ENCODE measurements at regions not wholly inside any gene's neighbourhood (a gene's known extent, or its start where the extent isn't known, plus 50 kb on each side); places are given as distances from the start of the nearest gene placed in this dataset.
"Not testable (repeated sequence)": the region's sequence is repeated elsewhere in the genome, so short reads cannot be mapped to it uniquely, and the experiment has no call there.

DNA sequence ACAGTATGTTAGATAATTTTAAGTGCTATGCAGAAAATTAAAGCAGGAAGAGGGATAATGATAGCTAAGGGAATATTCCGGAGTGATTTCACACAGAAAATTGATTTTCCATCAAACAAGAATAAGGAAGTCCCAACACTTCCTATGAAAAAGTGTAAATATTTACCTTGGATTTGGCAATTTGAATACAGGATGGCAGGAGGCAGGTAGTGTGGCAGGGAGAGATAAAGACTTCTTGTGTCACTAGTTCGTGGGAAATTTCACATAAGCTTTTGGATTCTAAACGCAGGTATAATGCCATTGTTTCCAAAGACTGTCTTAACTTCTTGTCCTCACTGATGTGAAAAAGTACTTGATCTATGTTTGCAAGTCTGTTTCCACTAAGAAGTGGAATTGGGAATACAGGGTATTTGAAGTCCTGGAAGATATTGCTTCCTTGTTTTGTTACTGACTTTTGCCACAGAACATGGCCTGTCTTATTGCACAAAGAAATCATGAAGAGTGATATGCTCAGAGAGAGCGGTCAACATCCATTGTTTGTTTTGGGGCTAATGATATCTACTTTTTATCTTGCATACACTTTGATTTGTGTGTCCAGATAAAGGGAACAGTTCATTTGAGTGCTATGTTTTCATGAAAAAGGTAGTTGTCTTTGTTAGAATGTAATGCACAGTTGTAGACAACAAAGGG lies 1216.1 kb upstream of the FAM98A start:
- H3K27me3 Mint-ChIP-seq (ENCODE audit: low read depth), result no peaks in the 10 kb centered on the region
- DNase-seq (no peak), ATAC-seq (no peak)
- H3K4me3 Mint-ChIP-seq, result no peak overlapping the region
- H3K4me1 Mint-ChIP-seq (ENCODE audit: low read depth), result no peaks in the 10 kb centered on the region
- H3K36me3 Mint-ChIP-seq (ENCODE audit: insufficient read depth), result no peaks in the 10 kb centered on the region
- peaks cover 5% of the 10 kb centered on the region for H3K9me3 Mint-ChIP-seq

DNA sequence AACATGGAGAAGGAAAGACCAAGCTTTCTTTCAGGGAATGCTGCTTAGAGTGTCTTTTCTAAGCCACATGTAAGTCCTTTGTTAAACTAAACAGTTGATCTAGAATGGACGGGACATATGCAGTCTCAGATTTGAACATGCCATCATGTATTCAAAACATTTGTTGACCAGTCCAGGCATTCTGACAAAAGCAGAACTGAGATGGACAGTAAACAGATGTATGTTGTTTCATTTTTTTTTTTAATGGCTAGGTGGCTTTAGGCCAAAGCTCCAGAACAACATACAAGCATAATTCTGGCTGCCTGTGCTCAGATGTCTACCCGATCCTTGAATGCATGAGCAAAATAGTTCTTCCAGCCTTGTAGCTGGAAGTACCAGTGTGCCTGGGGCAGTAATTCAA lies 1211.4 kb upstream of the FAM98A start:
- ATAC-seq (no peak), DNase-seq (no peak)
- Mint-ChIP-seq H3K9me3 (no peaks in the 10 kb centered on the region), H3K4me1 (ENCODE audit: low read depth) (no peaks in the 10 kb centered on the region), H3K36me3 (ENCODE audit: insufficient read depth) (no peaks in the 10 kb centered on the region), H3K27me3 (ENCODE audit: low read depth) (no peaks in the 10 kb centered on the region), H3K4me3 (no peak overlapping the region)

GRCh38 chr2:34808426-34808825 lies 1209.3 kb upstream of the FAM98A start:
- Mint-ChIP-seq H3K4me3 (no peak overlapping the region), H3K36me3 (ENCODE audit: insufficient read depth) (no peaks in the 10 kb centered on the region), H3K9me3 (no peaks in the 10 kb centered on the region), H3K27me3 (ENCODE audit: low read depth) (no peaks in the 10 kb centered on the region), H3K4me1 (ENCODE audit: low read depth) (no peaks in the 10 kb centered on the region)
- ATAC-seq (no peak), DNase-seq (no peak)

DNA sequence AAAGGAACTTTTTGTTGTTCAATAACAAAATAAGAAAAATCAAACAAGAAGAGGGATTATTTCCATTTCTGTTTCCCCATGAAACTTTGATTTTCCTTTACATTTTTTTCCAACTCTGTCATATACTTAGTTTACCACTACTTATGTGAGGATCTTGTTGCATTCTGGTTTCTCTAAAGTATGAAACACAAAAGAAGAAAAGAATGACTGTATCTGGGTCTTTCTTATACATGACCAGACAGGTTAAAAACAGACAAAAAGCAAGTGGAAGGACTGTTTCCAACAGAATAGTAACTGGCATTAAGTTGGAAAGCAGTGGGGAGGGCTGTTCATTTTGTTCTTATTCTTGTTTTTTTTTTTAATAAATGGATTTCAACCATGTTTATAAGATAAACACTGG lies 1207.8 kb upstream of the FAM98A start:
- no peaks in the 10 kb centered on the region for H3K27me3 Mint-ChIP-seq (ENCODE audit: low read depth)
- H3K4me3 Mint-ChIP-seq, result no peak overlapping the region
- DNase-seq, result no peak
- no peak for ATAC-seq
- no peaks in the 10 kb centered on the region for H3K36me3 Mint-ChIP-seq (ENCODE audit: insufficient read depth)
- no peaks in the 10 kb centered on the region for H3K4me1 Mint-ChIP-seq (ENCODE audit: low read depth)
- H3K9me3 Mint-ChIP-seq, result no peaks in the 10 kb centered on the region

- ATAC-seq (no peak), DNase-seq (no peak)
- Mint-ChIP-seq H3K36me3 (ENCODE audit: insufficient read depth) (no peaks in the 10 kb centered on the region), H3K4me1 (ENCODE audit: low read depth) (no peaks in the 10 kb centered on the region), H3K27me3 (ENCODE audit: low read depth) (no peaks in the 10 kb centered on the region), H3K9me3 (no peaks in the 10 kb centered on the region), H3K4me3 (no peak overlapping the region)
These were observed 1207.3 kb upstream of the FAM98A start for GRCh38 chr2:34806396-34806795.

- DNase-seq, result no peak
- Mint-ChIP-seq H3K4me1 (ENCODE audit: low read depth) (no peaks in the 10 kb centered on the region), H3K4me3 (no peak overlapping the region), H3K9me3 (no peaks in the 10 kb centered on the region), H3K36me3 (ENCODE audit: insufficient read depth) (no peaks in the 10 kb centered on the region), H3K27me3 (ENCODE audit: low read depth) (no peaks in the 10 kb centered on the region)
- no peak for ATAC-seq
These were observed 1200.5 kb upstream of the FAM98A start for GRCh38 chr2:34799556-34799955.

DNA sequence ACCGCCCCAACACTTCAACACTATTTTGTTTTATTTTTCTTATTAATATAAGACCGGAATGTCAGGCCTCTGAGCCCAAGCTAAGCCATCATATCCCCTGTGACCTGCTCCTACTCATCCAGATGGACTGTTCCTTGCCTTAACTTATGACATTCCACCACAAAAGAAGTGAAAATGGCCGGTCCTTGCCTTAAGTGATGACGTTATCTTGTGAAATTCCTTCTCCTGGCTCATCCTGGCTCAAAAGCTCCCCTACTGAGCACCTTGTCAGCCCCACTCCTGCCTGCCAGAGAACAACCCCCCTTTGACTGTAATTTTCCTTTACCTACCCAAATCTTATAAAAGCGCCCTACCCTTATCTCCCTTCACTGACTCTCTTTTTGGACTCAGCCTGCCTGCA lies 1196.5 kb upstream of the FAM98A start:
- H3K27me3 Mint-ChIP-seq (ENCODE audit: low read depth); H3K9me3 Mint-ChIP-seq; ATAC-seq; DNase-seq; H3K4me3 Mint-ChIP-seq; H3K36me3 Mint-ChIP-seq (ENCODE audit: insufficient read depth); H3K4me1 Mint-ChIP-seq (ENCODE audit: low read depth): not testable (repeated sequence)

- no peak for ATAC-seq
- Mint-ChIP-seq H3K9me3 (no peaks in the 10 kb centered on the region), H3K36me3 (ENCODE audit: insufficient read depth) (no peaks in the 10 kb centered on the region), H3K4me3 (no peak overlapping the region), H3K27me3 (ENCODE audit: low read depth) (no peaks in the 10 kb centered on the region), H3K4me1 (ENCODE audit: low read depth) (no peaks in the 10 kb centered on the region)
- DNase-seq, result no peak
These were observed 1190.1 kb upstream of the FAM98A start for GRCh38 chr2:34789169-34789568.

DNA sequence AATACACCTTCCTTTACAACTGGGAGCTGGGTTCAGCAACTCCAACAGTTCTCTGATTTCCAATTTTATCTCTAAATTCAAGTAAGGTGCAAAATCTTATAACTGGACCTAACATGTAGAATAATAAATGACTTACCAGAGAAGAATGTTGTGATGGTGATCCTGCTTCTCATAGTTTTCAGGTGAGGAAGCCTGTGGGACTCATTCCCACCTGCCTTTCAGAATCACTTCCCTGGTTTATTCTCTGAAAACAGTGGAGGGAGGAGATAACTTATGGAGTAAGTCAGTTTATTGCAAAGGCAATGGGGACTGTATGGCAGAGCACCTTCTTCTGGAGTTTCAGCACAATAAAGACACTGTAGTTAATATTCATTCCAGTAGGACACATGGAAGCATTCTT lies 1188.2 kb upstream of the FAM98A start:
- Mint-ChIP-seq H3K36me3 (ENCODE audit: insufficient read depth) (no peaks in the 10 kb centered on the region), H3K4me1 (ENCODE audit: low read depth) (no peaks in the 10 kb centered on the region), H3K4me3 (no peak overlapping the region), H3K9me3 (peaks cover under 1% of the 10 kb centered on the region), H3K27me3 (ENCODE audit: low read depth) (no peaks in the 10 kb centered on the region)
- DNase-seq, result no peak
- ATAC-seq, result no peak

DNA sequence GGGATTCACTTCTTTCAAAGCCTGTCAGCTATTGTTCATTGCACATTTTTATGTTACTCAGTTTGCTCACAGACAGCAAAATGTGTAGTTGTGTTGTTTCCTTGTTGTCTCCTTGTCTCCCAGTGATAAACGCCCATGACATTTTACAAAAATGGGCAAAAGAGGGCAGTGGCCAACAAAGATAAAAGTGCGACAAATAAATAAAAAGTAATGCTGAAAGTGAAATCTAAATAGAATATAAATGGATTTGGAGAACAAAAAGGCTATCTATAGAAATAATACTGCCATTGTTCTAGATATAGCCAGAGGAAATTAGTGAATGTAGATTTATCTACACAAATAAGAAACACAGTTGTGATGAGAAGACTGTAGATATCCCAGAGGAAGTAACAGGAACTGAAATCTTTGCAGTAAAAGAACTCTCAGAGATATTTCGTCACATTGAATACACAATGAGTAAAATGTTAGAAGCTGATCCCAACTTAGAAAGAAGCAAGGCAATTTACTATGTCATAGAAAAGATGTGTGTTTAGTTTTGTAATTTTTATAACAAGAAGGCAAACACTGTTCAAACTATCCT lies 1186.2 kb upstream of the FAM98A start:
- Mint-ChIP-seq H3K9me3 (peaks cover 12% of the 10 kb centered on the region), H3K4me1 (ENCODE audit: low read depth) (no peaks in the 10 kb centered on the region), H3K4me3 (no peak overlapping the region), H3K36me3 (ENCODE audit: insufficient read depth) (no peaks in the 10 kb centered on the region), H3K27me3 (ENCODE audit: low read depth) (no peaks in the 10 kb centered on the region)
- ATAC-seq (no peak), DNase-seq (no peak)

DNA sequence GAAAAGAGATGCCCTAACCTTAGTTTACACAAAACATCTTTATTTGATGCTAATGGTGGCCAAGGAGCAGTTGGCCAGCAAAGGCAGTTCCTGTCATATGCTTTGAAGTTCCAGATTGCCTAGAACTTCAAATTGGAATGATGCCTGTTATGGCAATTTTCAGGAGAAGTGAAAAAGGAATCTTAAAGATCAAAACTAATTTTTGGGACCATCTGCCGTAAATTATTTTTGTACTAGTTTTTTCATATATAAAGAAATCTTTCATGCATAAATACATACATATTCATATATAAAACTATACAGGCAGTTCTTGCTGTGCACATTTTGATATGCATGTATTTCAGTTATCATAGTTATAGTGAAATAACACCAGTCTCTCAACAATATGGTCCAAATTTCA lies 1185.6 kb upstream of the FAM98A start:
- DNase-seq (no peak), ATAC-seq (no peak)
- no peak overlapping the region for H3K4me3 Mint-ChIP-seq
- no peaks in the 10 kb centered on the region for H3K4me1 Mint-ChIP-seq (ENCODE audit: low read depth)
- H3K9me3 Mint-ChIP-seq, result peaks cover 12% of the 10 kb centered on the region
- no peaks in the 10 kb centered on the region for H3K36me3 Mint-ChIP-seq (ENCODE audit: insufficient read depth)
- H3K27me3 Mint-ChIP-seq (ENCODE audit: low read depth), result no peaks in the 10 kb centered on the region

DNA sequence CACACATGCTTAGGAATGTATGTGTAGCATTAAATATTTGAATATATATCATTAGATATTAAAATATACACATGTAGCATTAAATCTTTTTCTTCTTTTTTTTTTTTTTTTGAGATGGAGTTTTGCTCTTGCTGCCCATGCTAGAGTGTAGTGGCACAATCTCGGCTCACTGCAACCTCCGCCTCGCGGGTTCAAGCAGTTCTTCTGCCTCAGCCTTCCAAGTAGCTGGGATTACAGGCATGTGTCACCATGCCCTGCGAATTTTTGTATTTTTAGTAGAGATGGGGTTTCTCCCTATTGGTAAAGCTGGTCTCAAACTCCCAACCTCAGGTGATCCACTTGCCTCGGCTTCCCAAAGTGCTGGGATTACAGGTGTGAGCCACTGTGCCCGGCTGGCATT lies 1151.6 kb upstream of the FAM98A start:
- not testable (repeated sequence) for ATAC-seq; H3K9me3 Mint-ChIP-seq; DNase-seq; H3K4me1 Mint-ChIP-seq (ENCODE audit: low read depth); H3K27me3 Mint-ChIP-seq (ENCODE audit: low read depth); H3K36me3 Mint-ChIP-seq (ENCODE audit: insufficient read depth); H3K4me3 Mint-ChIP-seq

GRCh38 chr2:34747643-34748042 lies 1148.5 kb upstream of the FAM98A start:
- H3K9me3 Mint-ChIP-seq, result no peaks in the 10 kb centered on the region
- DNase-seq, result no peak
- no peaks in the 10 kb centered on the region for H3K36me3 Mint-ChIP-seq (ENCODE audit: insufficient read depth)
- no peaks in the 10 kb centered on the region for H3K27me3 Mint-ChIP-seq (ENCODE audit: low read depth)
- no peaks in the 10 kb centered on the region for H3K4me1 Mint-ChIP-seq (ENCODE audit: low read depth)
- ATAC-seq, result no peak
- no peak overlapping the region for H3K4me3 Mint-ChIP-seq

GRCh38 chr2:34738691-34739090 lies 1139.6 kb upstream of the FAM98A start:
- no peak for DNase-seq
- H3K4me1 Mint-ChIP-seq (ENCODE audit: low read depth), result no peaks in the 10 kb centered on the region
- no peaks in the 10 kb centered on the region for H3K36me3 Mint-ChIP-seq (ENCODE audit: insufficient read depth)
- H3K9me3 Mint-ChIP-seq, result no peaks in the 10 kb centered on the region
- no peak for ATAC-seq
- H3K27me3 Mint-ChIP-seq (ENCODE audit: low read depth), result no peaks in the 10 kb centered on the region
- H3K4me3 Mint-ChIP-seq, result no peak overlapping the region

DNA sequence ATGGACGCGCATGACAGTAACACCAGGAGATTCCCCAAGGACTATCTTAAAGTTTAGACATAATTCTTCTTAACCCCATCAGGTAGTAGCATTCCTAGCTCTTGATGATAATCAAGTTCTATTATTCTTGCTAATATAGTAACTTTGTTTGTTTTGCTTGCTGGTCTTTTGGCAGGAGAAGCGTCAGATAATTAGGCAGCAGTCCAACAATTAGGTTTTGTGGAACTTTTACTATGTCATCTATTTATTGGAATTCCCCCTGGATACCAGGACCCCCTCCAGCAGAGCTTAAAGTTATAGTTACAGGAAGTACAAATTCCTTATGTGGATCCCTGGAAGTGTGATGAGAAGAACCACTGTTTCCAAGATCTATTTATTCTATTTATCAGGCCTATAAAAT lies 1138.0 kb upstream of the FAM98A start:
- H3K36me3 Mint-ChIP-seq (ENCODE audit: insufficient read depth), result no peaks in the 10 kb centered on the region
- no peaks in the 10 kb centered on the region for H3K4me1 Mint-ChIP-seq (ENCODE audit: low read depth)
- DNase-seq (no peak), ATAC-seq (no peak)
- H3K27me3 Mint-ChIP-seq (ENCODE audit: low read depth), result no peaks in the 10 kb centered on the region
- no peak overlapping the region for H3K4me3 Mint-ChIP-seq
- H3K9me3 Mint-ChIP-seq, result no peaks in the 10 kb centered on the region
